Esophagus squamous epithelium (tissue), 5 donors: ENCODE measurements at regions not wholly inside any gene's neighbourhood (a gene's known extent, or its start where the extent isn't known, plus 50 kb on each side); places are given as distances from the start of the nearest gene placed in this dataset.

Experiments
- DNase-seq: peaks from one replicate; lab custom pipeline; 2025; lab: John Stamatoyannopoulos, UW
- H3K27ac ChIP-seq, 4 donors: fragments of 200-600 bp; sonication (generic); one replicate each; pipeline ENCODE4 v1.5.1; 2016 to 2019; ENCODE audit warnings: mild to moderate bottlenecking in 1 of 4
- H3K27me3 ChIP-seq, 4 donors: fragments of 200-600 bp; sonication (generic); 1 replicate in 3 of 4; 2 replicates in 1 of 4; pipeline versions ENCODE4 v1.5.1 to v1.6.0; 2017 to 2021; ENCODE audit warnings: antibody characterized with exemption in 1 of 4
- H3K36me3 ChIP-seq, 3 donors: fragments of 200-600 bp; sonication (generic); one replicate each; pipeline ENCODE4 v1.5.1; 2016 to 2019
- H3K4me1 ChIP-seq, 3 donors: fragments of 200-600 bp; sonication (generic); one replicate each; pipeline ENCODE4 v1.5.1; 2017 to 2019
- H3K4me3 ChIP-seq, 4 donors: fragments of 200-600 bp; sonication (generic); 1 replicate in 3 of 4; 2 replicates in 1 of 4; pipeline ENCODE4 v1.5.1; 2016 to 2019; ENCODE audit warnings: mild to moderate bottlenecking in 2 of 4, moderate library complexity in 1 of 4
- H3K9me3 ChIP-seq, 3 donors: fragments of 200-600 bp; sonication (generic); one replicate each; pipeline ENCODE4 v1.5.1; 2016 to 2019
- CTCF ChIP-seq, 6 experiments: fragments of 450-650 bp in 4 of 6; fragments of 200-600 bp in 2 of 6; sonication (generic) in 2 of 6; IDR thresholded peaks; one replicate each; pipeline ENCODE4 v1.5.1; 2016 to 2019; ENCODE audit warnings: antibody characterized with exemption in 6 of 6, mild to moderate bottlenecking in 4 of 6, moderate library complexity in 4 of 6
- POLR2A ChIP-seq, 4 donors: fragments of 450-650 bp; IDR thresholded peaks; one replicate each; pipeline ENCODE4 v1.6.1; 2017; ENCODE audit warnings: antibody characterized with exemption in 4 of 4, mild to moderate bottlenecking in 4 of 4, moderate library complexity in 3 of 4
- WGBS, 2 donors: methylation state at CpG; one replicate each; pipeline ENCODE4 v1.1.5; 2018; 5-methylcytosine and 5-hydroxymethylcytosine counted together
- intact Hi-C: fragments of 100-400 bp; cut with DNase I; formaldehyde crosslinking; loops from one replicate; pipeline ENCODE4 v1.15.0; 2022
- donor health status: DM: yes; HTN: yes; CAD: no.

- DNase-seq, result no peak
- intact Hi-C loops, result no loop called here
- no peaks in the 10 kb centered on the region for H3K4me1 ChIP-seq
- H3K27ac ChIP-seq, result no peak overlapping the region
- peaks cover 0 to 31% (median 0%) of the 10 kb centered on the region in 4 donors for H3K27me3 ChIP-seq
- TF ChIP-seq POLR2A (IDR thresholded peaks at IDR 0.05) (no peak), CTCF (IDR thresholded peaks at IDR 0.05) (no peak)
- H3K9me3 ChIP-seq, result no peaks in the 10 kb centered on the region
- 74 to 79% methylated on average over 8 of the region's 8 CpGs for WGBS, 2 donors
- no peak overlapping the region for H3K4me3 ChIP-seq
- H3K36me3 ChIP-seq, result no peaks in the 10 kb centered on the region
These were observed 151.4 kb upstream of the CPSF6 start for GRCh38 chr12:69087986-69088385.

DNA sequence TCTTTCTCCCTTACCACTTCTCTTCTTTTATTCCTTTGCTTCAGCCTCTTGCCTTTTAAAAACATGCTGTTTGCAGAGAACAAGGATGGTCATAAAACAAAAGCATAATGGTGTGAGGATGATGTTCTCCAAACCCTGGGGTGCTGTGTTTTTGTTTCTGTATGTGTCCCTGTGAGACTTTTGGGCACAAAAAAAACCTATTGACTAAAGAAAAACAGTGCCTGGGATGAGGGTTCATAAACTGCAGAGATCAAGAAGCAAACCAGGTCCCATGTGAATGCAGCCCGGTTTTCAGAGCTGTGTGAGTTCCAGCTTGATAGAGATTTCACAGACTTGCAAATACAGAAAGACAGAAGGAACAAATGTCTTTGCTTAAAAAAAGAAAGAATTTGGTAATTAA lies 148.6 kb upstream of the CPSF6 start:
- intact Hi-C loops, result no loop called here
- peaks cover 0 to 58% (median 0%) of the 10 kb centered on the region in 4 donors for H3K27me3 ChIP-seq
- H3K27ac ChIP-seq, result no peak overlapping the region
- no peak overlapping the region for H3K4me3 ChIP-seq
- WGBS, 2 donors, result 61 to 65% methylated on average over 1 of the region's 1 CpG
- H3K9me3 ChIP-seq, result no peaks in the 10 kb centered on the region
- TF ChIP-seq POLR2A (IDR thresholded peaks at IDR 0.05) (no peak), CTCF (IDR thresholded peaks at IDR 0.05) (no peak)
- no peaks in the 10 kb centered on the region for H3K36me3 ChIP-seq
- H3K4me1 ChIP-seq, result no peaks in the 10 kb centered on the region
- DNase-seq, result no peak

- no peak for DNase-seq
- TF ChIP-seq CTCF (IDR thresholded peaks at IDR 0.05) (no peak), POLR2A (IDR thresholded peaks at IDR 0.05) (no peak)
- H3K27me3 ChIP-seq, result peaks cover 0 to 66% (median 0%) of the 10 kb centered on the region in 4 donors
- no peak overlapping the region for H3K27ac ChIP-seq
- no peaks in the 10 kb centered on the region for H3K36me3 ChIP-seq
- H3K9me3 ChIP-seq, result no peaks in the 10 kb centered on the region
- no peak overlapping the region for H3K4me3 ChIP-seq
- intact Hi-C loops, result no loop called here
- H3K4me1 ChIP-seq, result peaks cover 0 to 5% (median 0%) of the 10 kb centered on the region in 3 donors
- WGBS, 2 donors, result 59 to 61% methylated on average over 6 of the region's 6 CpGs
These were observed 147.8 kb upstream of the CPSF6 start for GRCh38 chr12:69091442-69092017.

- 88 to 98% methylated on average over 4 of the region's 4 CpGs for WGBS, 2 donors
These were observed 147.2 kb upstream of the CPSF6 start for GRCh38 chr12:69092137-69092536.

More at GRCh38 chr12:69092137-69092536, 147.2 kb upstream of the CPSF6 start:
- H3K27ac ChIP-seq, result no peak overlapping the region
- no peak for TF ChIP-seq POLR2A (IDR thresholded peaks at IDR 0.05)
- TF ChIP-seq CTCF (IDR thresholded peaks at IDR 0.05), result no peak
- H3K4me3 ChIP-seq, result no peak overlapping the region
- H3K36me3 ChIP-seq, result no peaks in the 10 kb centered on the region
- peaks cover 0 to 66% (median 0%) of the 10 kb centered on the region in 4 donors for H3K27me3 ChIP-seq
- H3K9me3 ChIP-seq, result no peaks in the 10 kb centered on the region
- no peak for DNase-seq
- intact Hi-C loops, result no loop called here
- H3K4me1 ChIP-seq, result peaks cover 0 to 11% (median 0%) of the 10 kb centered on the region in 3 donors
